ENCODE measurements at regions not wholly inside any gene's neighbourhood (a gene's known extent, or its start where the extent isn't known, plus 50 kb on each side); places are given as distances from the start of the nearest gene placed in this dataset.

- DNase-seq (ENCODE audit: extremely low spot score, unreplicated experiment) = no peak
- TF ChIP-seq CTCF (IDR thresholded peaks at IDR 0.05) = no peak
- Mint-ChIP-seq H3K4me3 (ENCODE audit: unreplicated experiment) (no peak overlapping the region), H3K9me3 (ENCODE audit: unreplicated experiment) (peaks cover 14% of the 10 kb centered on the region), H3K36me3 (ENCODE audit: unreplicated experiment) (no peaks in the 10 kb centered on the region), H3K4me1 (ENCODE audit: unreplicated experiment) (peaks cover 6% of the 10 kb centered on the region), H3K27ac (ENCODE audit: unreplicated experiment) (no peak overlapping the region), H3K27me3 (ENCODE audit: unreplicated experiment) (no peaks in the 10 kb centered on the region)
Measured at GRCh38 chr2:40037303-40037702, 258.2 kb upstream of the THUMPD2 start.

GRCh38 chr2:40036241-40036640 lies 257.2 kb upstream of the THUMPD2 start:
- H3K36me3 Mint-ChIP-seq (ENCODE audit: unreplicated experiment) = no peaks in the 10 kb centered on the region
- peaks cover 17% of the 10 kb centered on the region for H3K9me3 Mint-ChIP-seq (ENCODE audit: unreplicated experiment)
- no peak overlapping the region for H3K4me3 Mint-ChIP-seq (ENCODE audit: unreplicated experiment)
- H3K4me1 Mint-ChIP-seq (ENCODE audit: unreplicated experiment) = no peaks in the 10 kb centered on the region
- DNase-seq (ENCODE audit: extremely low spot score, unreplicated experiment) = no peak
- no peak overlapping the region for H3K27ac Mint-ChIP-seq (ENCODE audit: unreplicated experiment)
- no peak for TF ChIP-seq CTCF (IDR thresholded peaks at IDR 0.05)
- H3K27me3 Mint-ChIP-seq (ENCODE audit: unreplicated experiment) = no peaks in the 10 kb centered on the region

- no peak overlapping the region for H3K4me3 Mint-ChIP-seq (ENCODE audit: unreplicated experiment)
- no peaks in the 10 kb centered on the region for H3K4me1 Mint-ChIP-seq (ENCODE audit: unreplicated experiment)
- no peak for DNase-seq (ENCODE audit: extremely low spot score, unreplicated experiment)
- no peak for TF ChIP-seq CTCF (IDR thresholded peaks at IDR 0.05)
- no peak overlapping the region for H3K27ac Mint-ChIP-seq (ENCODE audit: unreplicated experiment)
- no peaks in the 10 kb centered on the region for H3K27me3 Mint-ChIP-seq (ENCODE audit: unreplicated experiment)
- peaks cover 17% of the 10 kb centered on the region for H3K9me3 Mint-ChIP-seq (ENCODE audit: unreplicated experiment)
- no peaks in the 10 kb centered on the region for H3K36me3 Mint-ChIP-seq (ENCODE audit: unreplicated experiment)
Measured at GRCh38 chr2:40034801-40035200, 255.7 kb upstream of the THUMPD2 start.

- no peak overlapping the region for H3K27ac Mint-ChIP-seq (ENCODE audit: unreplicated experiment)
Measured at GRCh38 chr2:40034198-40034597, 255.1 kb upstream of the THUMPD2 start.

GRCh38 chr2:40033781-40034180 lies 254.7 kb upstream of the THUMPD2 start:
- Mint-ChIP-seq H3K4me1 (ENCODE audit: unreplicated experiment) (no peaks in the 10 kb centered on the region), H3K9me3 (ENCODE audit: unreplicated experiment) (peaks cover 17% of the 10 kb centered on the region), H3K4me3 (ENCODE audit: unreplicated experiment) (no peak overlapping the region), H3K36me3 (ENCODE audit: unreplicated experiment) (no peaks in the 10 kb centered on the region), H3K27ac (ENCODE audit: unreplicated experiment) (no peak overlapping the region), H3K27me3 (ENCODE audit: unreplicated experiment) (no peaks in the 10 kb centered on the region)
- no peak for TF ChIP-seq CTCF (IDR thresholded peaks at IDR 0.05)
- no peak for DNase-seq (ENCODE audit: extremely low spot score, unreplicated experiment)

More at GRCh38 chr2:40034198-40034597, 255.1 kb upstream of the THUMPD2 start:
- no peaks in the 10 kb centered on the region for H3K36me3 Mint-ChIP-seq (ENCODE audit: unreplicated experiment)
- H3K4me1 Mint-ChIP-seq (ENCODE audit: unreplicated experiment) = no peaks in the 10 kb centered on the region
- no peak overlapping the region for H3K4me3 Mint-ChIP-seq (ENCODE audit: unreplicated experiment)
- peaks cover 17% of the 10 kb centered on the region for H3K9me3 Mint-ChIP-seq (ENCODE audit: unreplicated experiment)
- no peak for DNase-seq (ENCODE audit: extremely low spot score, unreplicated experiment)
- no peak for TF ChIP-seq CTCF (IDR thresholded peaks at IDR 0.05)
- no peaks in the 10 kb centered on the region for H3K27me3 Mint-ChIP-seq (ENCODE audit: unreplicated experiment)

Data from osteocyte (in vitro differentiated cells).